GM23338 (cell line): ENCODE measurements at regions not wholly inside any gene's neighbourhood (a gene's known extent, or its start where the extent isn't known, plus 50 kb on each side); places are given as distances from the start of the nearest gene placed in this dataset.

Experiments
- CREB1 ChIP-seq: fragments of 250-450 bp; sonication (Bioruptor Pico); IDR thresholded peaks from 2 replicates; pipeline ENCODE4 v1.5.0; 2020; ENCODE audit warnings: low read depth, mild to moderate bottlenecking, moderate library complexity
- CTCF ChIP-seq, 2 experiments: fragments of 200-600 bp in 1 of 2; sonication (generic) in 1 of 2; conservative IDR thresholded peaks; 2 replicates each; pipeline versions ENCODE4 v1.5.1 to v1.6.1; 2016 to 2017; ENCODE audit warnings: antibody characterized with exemption in 2 of 2, low read depth in 2 of 2, mild to moderate bottlenecking in 2 of 2, moderate library complexity in 1 of 2
- ETS1 ChIP-seq: IDR thresholded peaks from 2 replicates; pipeline ENCODE4 v1.6.1; 2016; ENCODE audit warnings: antibody characterized with exemption
- JUNB ChIP-seq: IDR thresholded peaks from one replicate; pipeline ENCODE4 v1.6.1; 2016; ENCODE audit warnings: antibody characterized with exemption; ENCODE audit not compliant: unreplicated experiment
- POLR2AphosphoS5 ChIP-seq: IDR thresholded peaks from 2 replicates; pipeline ENCODE4 v1.6.1; 2016; ENCODE audit warnings: antibody characterized with exemption, low read depth
- STAT1 ChIP-seq: IDR thresholded peaks from one replicate; pipeline ENCODE4 v1.6.1; 2016; ENCODE audit warnings: antibody characterized with exemption; ENCODE audit not compliant: unreplicated experiment
- ZNF114 ChIP-seq: fragments of 250-450 bp; sonication (Bioruptor Pico); IDR thresholded peaks from 2 replicates; pipeline ENCODE4 v1.5.0; 2020; ENCODE audit warnings: mild to moderate bottlenecking, moderate library complexity
- ZNF331 ChIP-seq: fragments of 250-450 bp; sonication (Bioruptor Pico); IDR thresholded peaks from 2 replicates; pipeline ENCODE4 v1.5.0; 2020; ENCODE audit warnings: low read depth, mild to moderate bottlenecking, moderate library complexity
- ZNF462 ChIP-seq: fragments of 250-450 bp; sonication (Bioruptor Pico); IDR thresholded peaks from 2 replicates; pipeline ENCODE4 v1.5.0; 2020; ENCODE audit warnings: mild to moderate bottlenecking, moderate library complexity

GRCh38 chr10:118114992-118115391 lies 68.3 kb upstream of the RAB11FIP2 start (continued):
- no peak for TF ChIP-seq ZNF462 (CRISPR knock-in tag)
- TF ChIP-seq CTCF (conservative IDR thresholded peaks at IDR 0.05; ENCODE audit: low read depth in 2 of 2), result no peak
- TF ChIP-seq STAT1, result no peak
- no peak for TF ChIP-seq CREB1 (CRISPR knock-in tag)
- TF ChIP-seq ZNF114 (CRISPR knock-in tag), result no peak
- TF ChIP-seq JUNB, result no peak
- TF ChIP-seq ZNF331 (CRISPR knock-in tag), result no peak
- TF ChIP-seq POLR2AphosphoS5, result no peak
- TF ChIP-seq ETS1, result no peak
